PC-3 (cell line): ENCODE measurements at regions not wholly inside any gene's neighbourhood (a gene's known extent, or its start where the extent isn't known, plus 50 kb on each side); places are given as distances from the start of the nearest gene placed in this dataset.

Experiments used
- EZH2 ChIP-seq: fragments of 300-600 bp; sonication (generic); IDR thresholded peaks from one replicate; pipeline ENCODE4 v1.6.1; 2017; ENCODE audit warnings: antibody characterized with exemption, mild to moderate bottlenecking, low read length; ENCODE audit not compliant: unreplicated experiment
- TF ChIP-seq, protein P1 (sequence below): fragments of 300-600 bp; sonication (generic); conservative IDR thresholded peaks from 2 replicates; pipeline ENCODE4 v1.5.1; 2017; ENCODE audit warnings: antibody characterized with exemption, low read depth, mild to moderate bottlenecking, low read length

DNA sequence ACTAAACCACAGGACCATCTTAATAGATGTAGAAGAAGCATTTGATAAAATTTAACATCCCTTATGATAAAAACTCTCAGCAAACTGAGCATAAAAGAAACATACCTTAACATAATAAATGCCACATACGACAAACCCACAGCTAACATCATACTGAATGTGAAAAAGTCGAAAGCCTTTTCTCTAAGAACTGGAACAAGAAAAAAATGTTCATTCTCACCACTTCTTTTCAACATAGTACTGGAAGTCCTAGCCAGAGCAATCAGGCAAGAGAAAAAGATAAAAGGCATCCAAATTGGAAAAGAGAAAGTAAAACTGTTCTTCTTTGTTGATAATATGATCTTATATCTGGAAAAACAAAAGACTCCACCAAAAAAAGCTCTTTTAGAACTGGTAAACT is 134.2 kb downstream of the RPL22L1 start:
- TF ChIP-seq, protein P1, sequence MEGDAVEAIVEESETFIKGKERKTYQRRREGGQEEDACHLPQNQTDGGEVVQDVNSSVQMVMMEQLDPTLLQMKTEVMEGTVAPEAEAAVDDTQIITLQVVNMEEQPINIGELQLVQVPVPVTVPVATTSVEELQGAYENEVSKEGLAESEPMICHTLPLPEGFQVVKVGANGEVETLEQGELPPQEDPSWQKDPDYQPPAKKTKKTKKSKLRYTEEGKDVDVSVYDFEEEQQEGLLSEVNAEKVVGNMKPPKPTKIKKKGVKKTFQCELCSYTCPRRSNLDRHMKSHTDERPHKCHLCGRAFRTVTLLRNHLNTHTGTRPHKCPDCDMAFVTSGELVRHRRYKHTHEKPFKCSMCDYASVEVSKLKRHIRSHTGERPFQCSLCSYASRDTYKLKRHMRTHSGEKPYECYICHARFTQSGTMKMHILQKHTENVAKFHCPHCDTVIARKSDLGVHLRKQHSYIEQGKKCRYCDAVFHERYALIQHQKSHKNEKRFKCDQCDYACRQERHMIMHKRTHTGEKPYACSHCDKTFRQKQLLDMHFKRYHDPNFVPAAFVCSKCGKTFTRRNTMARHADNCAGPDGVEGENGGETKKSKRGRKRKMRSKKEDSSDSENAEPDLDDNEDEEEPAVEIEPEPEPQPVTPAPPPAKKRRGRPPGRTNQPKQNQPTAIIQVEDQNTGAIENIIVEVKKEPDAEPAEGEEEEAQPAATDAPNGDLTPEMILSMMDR: no peak
- no peak for TF ChIP-seq EZH2
